IMR-90 (cell line): ENCODE measurements at regions not wholly inside any gene's neighbourhood (a gene's known extent, or its start where the extent isn't known, plus 50 kb on each side); places are given as distances from the start of the nearest gene placed in this dataset.

Experiments used
- CTCF ChIP-seq: conservative IDR thresholded peaks from 2 replicates; pipeline ENCODE4 v1.5.1; 2012; ENCODE audit warnings: mild to moderate bottlenecking, low read depth, low read length, improper control_type of control experiment
- MAZ ChIP-seq: IDR thresholded peaks from 2 replicates; pipeline ENCODE4 v1.6.1; 2012; ENCODE audit warnings: low read depth, mild to moderate bottlenecking, low read length, improper control_type of control experiment, moderate library complexity, borderline replicate concordance
- MXI1 ChIP-seq: IDR thresholded peaks from 2 replicates; pipeline ENCODE4 v1.6.1; 2012; ENCODE audit warnings: low read depth, mild to moderate bottlenecking, low read length, moderate library complexity, borderline replicate concordance
- NFE2L2 ChIP-seq: fragments of 150-350 bp; IDR thresholded peaks from 2 replicates; pipeline ENCODE4 v1.6.1; 2016; ENCODE audit warnings: low read depth, mild to moderate bottlenecking, low read length
- POLR2A ChIP-seq: IDR thresholded peaks from 2 replicates; pipeline ENCODE4 v1.6.1; 2012; ENCODE audit warnings: mild to moderate bottlenecking, low read depth, low read length
- RCOR1 ChIP-seq: IDR thresholded peaks from 2 replicates; pipeline ENCODE4 v1.6.1; 2012; ENCODE audit warnings: mild to moderate bottlenecking, low read length, improper control_type of control experiment; ENCODE audit not compliant: insufficient replicate concordance

DNA sequence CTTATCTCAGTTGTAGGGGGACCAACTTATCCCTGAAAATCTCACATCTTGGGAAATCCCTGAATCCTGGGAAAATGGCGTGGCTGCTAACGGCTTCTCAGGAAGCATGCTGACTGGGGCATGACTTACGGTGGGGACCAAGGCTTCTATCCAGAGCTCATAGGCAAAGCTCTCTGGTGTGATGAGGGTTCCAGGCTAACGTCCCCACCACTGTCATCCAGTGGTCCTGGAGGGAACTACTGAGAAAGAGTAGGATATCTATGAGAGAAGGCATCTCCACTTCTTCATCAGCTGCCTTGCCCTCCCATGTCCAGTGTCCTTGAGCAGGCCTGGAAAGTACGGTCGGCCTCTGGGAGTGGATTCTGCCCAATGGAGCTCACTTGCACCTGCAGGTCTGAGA lies 210.4 kb upstream of the B3GAT1 start:
- TF ChIP-seq CTCF: no peak
- no peak for TF ChIP-seq POLR2A
- TF ChIP-seq MAZ: no peak
- TF ChIP-seq MXI1: no peak
- no peak for TF ChIP-seq RCOR1
- TF ChIP-seq NFE2L2: no peak
